ENCODE measurements at regions not wholly inside any gene's neighbourhood (a gene's known extent, or its start where the extent isn't known, plus 50 kb on each side); places are given as distances from the start of the nearest gene placed in this dataset.
"Not testable (repeated sequence)": the region's sequence is repeated elsewhere in the genome, so short reads cannot be mapped to it uniquely, and the experiment has no call there.

- TF ChIP-seq CTCF (IDR thresholded peaks at IDR 0.05; ENCODE audit: insufficient read depth, low read depth, low read length, missing control alignments), result no peak
- no peak overlapping the region for H3K4me3 ChIP-seq (ENCODE audit: low read depth, low read length)
- no peak for DNase-seq (ENCODE audit: low read depth)
Observed at GRCh38 chr9:108436448-108436847, 419.3 kb downstream of the ACTL7B start.

GRCh38 chr9:108434502-108434901 lies 421.3 kb downstream of the ACTL7B start:
- no peak for DNase-seq (ENCODE audit: low read depth)
- TF ChIP-seq CTCF (IDR thresholded peaks at IDR 0.05; ENCODE audit: insufficient read depth, low read depth, low read length, missing control alignments), result no peak
- no peak overlapping the region for H3K4me3 ChIP-seq (ENCODE audit: low read depth, low read length)

GRCh38 chr9:108434036-108434435 lies 421.8 kb downstream of the ACTL7B start:
- no peak for TF ChIP-seq CTCF (IDR thresholded peaks at IDR 0.05; ENCODE audit: insufficient read depth, low read depth, low read length, missing control alignments)
- DNase-seq (ENCODE audit: low read depth), result no peak
- H3K4me3 ChIP-seq (ENCODE audit: low read depth, low read length), result no peak overlapping the region

GRCh38 chr9:108430655-108431054 lies 425.1 kb downstream of the ACTL7B start:
- no peak overlapping the region for H3K4me3 ChIP-seq (ENCODE audit: low read depth, low read length)
- DNase-seq (ENCODE audit: low read depth), result no peak
- no peak for TF ChIP-seq CTCF (IDR thresholded peaks at IDR 0.05; ENCODE audit: insufficient read depth, low read depth, low read length, missing control alignments)

- no peak overlapping the region for H3K4me3 ChIP-seq (ENCODE audit: low read depth, low read length)
Observed at GRCh38 chr9:108427751-108428150, 428.0 kb downstream of the ACTL7B start.

GRCh38 chr9:108426421-108426940 lies 429.3 kb downstream of the ACTL7B start:
- H3K4me3 ChIP-seq (ENCODE audit: low read depth, low read length); DNase-seq (ENCODE audit: low read depth): not testable (repeated sequence)

More at GRCh38 chr9:108427751-108428150, 428.0 kb downstream of the ACTL7B start:
- no peak for TF ChIP-seq CTCF (IDR thresholded peaks at IDR 0.05; ENCODE audit: insufficient read depth, low read depth, low read length, missing control alignments)
- DNase-seq (ENCODE audit: low read depth), result no peak

GRCh38 chr9:108423433-108423832 lies 432.4 kb downstream of the ACTL7B start:
- H3K4me3 ChIP-seq (ENCODE audit: low read depth, low read length), result no peak overlapping the region
- DNase-seq (ENCODE audit: low read depth), result no peak
- TF ChIP-seq CTCF (IDR thresholded peaks at IDR 0.05; ENCODE audit: insufficient read depth, low read depth, low read length, missing control alignments), result no peak
